WERI-Rb-1 (cell line): ENCODE measurements at regions not wholly inside any gene's neighbourhood (a gene's known extent, or its start where the extent isn't known, plus 50 kb on each side); places are given as distances from the start of the nearest gene placed in this dataset.

Experiments used
- DNase-seq: peaks from one replicate; pipeline ENCODE4 v3.0.0-alpha.2; 2020
- H3K27ac ChIP-seq: fragments of 250-450 bp; sonication (Bioruptor Pico); 2 replicates; pipeline ENCODE4 v1.5.1; 2020; ENCODE audit warnings: mild to moderate bottlenecking, moderate library complexity
- H3K27me3 ChIP-seq: fragments of 250-450 bp; sonication (Bioruptor Pico); 2 replicates; pipeline ENCODE4 v1.5.1; 2021; ENCODE audit warnings: mild to moderate bottlenecking, low read depth, moderate library complexity; ENCODE audit not compliant: insufficient read depth, severe bottlenecking
- H3K36me3 ChIP-seq: fragments of 250-450 bp; sonication (Bioruptor Pico); 2 replicates; pipeline ENCODE4 v1.5.1; 2020; ENCODE audit warnings: mild to moderate bottlenecking, moderate library complexity
- H3K4me3 ChIP-seq: 2 replicates; pipeline ENCODE4 v1.5.1; 2011; ENCODE audit warnings: low read depth, mild to moderate bottlenecking, control low read depth, low read length
- H3K9me3 ChIP-seq: fragments of 250-450 bp; sonication (Bioruptor Pico); 2 replicates; pipeline ENCODE4 v1.5.1; 2021; ENCODE audit warnings: mild to moderate bottlenecking, moderate library complexity; ENCODE audit not compliant: severe bottlenecking
- CTCF ChIP-seq: IDR thresholded peaks from 2 replicates; pipeline ENCODE4 v1.5.1; 2011; ENCODE audit warnings: low read depth, mild to moderate bottlenecking, control low read depth, inconsistent platforms, low read length

- peaks cover 70% of the 10 kb centered on the region for H3K27me3 ChIP-seq
- no peak overlapping the region for H3K27ac ChIP-seq
- TF ChIP-seq CTCF, result no peak
- no peaks in the 10 kb centered on the region for H3K36me3 ChIP-seq
- no peaks in the 10 kb centered on the region for H3K9me3 ChIP-seq
- no peak for DNase-seq
- H3K4me3 ChIP-seq, result no peak overlapping the region
Observed at GRCh38 chr3:117691526-117691925, 981.9 kb downstream of the TUSC7 start.

DNA sequence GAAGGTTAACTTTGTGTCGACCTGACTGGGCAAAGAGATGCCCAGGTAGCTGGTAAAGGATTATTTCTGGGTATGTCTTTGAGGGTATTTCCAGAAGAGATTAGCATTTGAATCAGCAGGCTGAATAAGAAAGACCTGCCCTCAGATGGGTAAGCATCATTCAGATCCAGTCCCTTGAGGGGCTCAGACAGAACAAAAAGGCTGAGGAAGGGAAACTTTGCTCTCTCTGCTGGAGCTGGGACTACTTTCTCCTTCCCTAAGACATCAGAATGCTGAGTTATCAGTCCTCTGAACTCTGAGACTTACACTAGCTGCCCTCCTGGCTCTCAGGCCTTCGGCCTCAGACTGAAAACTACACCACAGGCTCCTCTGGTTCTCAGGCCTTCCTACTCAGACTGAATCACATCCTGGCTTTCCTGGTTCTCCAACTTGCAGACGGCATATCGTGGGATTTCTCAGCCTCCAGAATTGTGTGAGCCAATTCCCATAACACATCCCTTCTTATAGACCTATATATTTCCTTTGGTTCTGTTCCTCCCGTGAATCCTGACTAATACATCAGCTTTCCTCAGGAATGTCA lies 982.9 kb downstream of the TUSC7 start:
- no peak overlapping the region for H3K27ac ChIP-seq
- H3K36me3 ChIP-seq, result no peaks in the 10 kb centered on the region
- no peak for TF ChIP-seq CTCF
- H3K27me3 ChIP-seq, result peaks cover 78% of the 10 kb centered on the region
- H3K4me3 ChIP-seq, result no peak overlapping the region
- no peak for DNase-seq
- H3K9me3 ChIP-seq, result no peaks in the 10 kb centered on the region

GRCh38 chr3:117695321-117695720 lies 985.7 kb downstream of the TUSC7 start:
- TF ChIP-seq CTCF, result no peak
- Histone ChIP-seq H3K27ac (no peak overlapping the region), H3K9me3 (no peaks in the 10 kb centered on the region), H3K36me3 (no peaks in the 10 kb centered on the region), H3K4me3 (no peak overlapping the region), H3K27me3 (peaks cover 77% of the 10 kb centered on the region)
- no peak for DNase-seq

- H3K27me3 ChIP-seq, result peaks cover 73% of the 10 kb centered on the region
- no peak overlapping the region for H3K27ac ChIP-seq
- H3K9me3 ChIP-seq, result no peaks in the 10 kb centered on the region
- no peak overlapping the region for H3K4me3 ChIP-seq
- DNase-seq, result no peak
- no peaks in the 10 kb centered on the region for H3K36me3 ChIP-seq
- no peak for TF ChIP-seq CTCF
Observed at GRCh38 chr3:117695871-117696645, 986.5 kb downstream of the TUSC7 start.

- no peaks in the 10 kb centered on the region for H3K36me3 ChIP-seq
- H3K9me3 ChIP-seq, result no peaks in the 10 kb centered on the region
- no peak for TF ChIP-seq CTCF
- H3K4me3 ChIP-seq, result no peak overlapping the region
- DNase-seq, result no peak
- H3K27me3 ChIP-seq, result peaks cover 73% of the 10 kb centered on the region
- no peak overlapping the region for H3K27ac ChIP-seq
Observed at GRCh38 chr3:117696851-117697407, 987.4 kb downstream of the TUSC7 start.
